ENCODE measurements at regions not wholly inside any gene's neighbourhood (a gene's known extent, or its start where the extent isn't known, plus 50 kb on each side); places are given as distances from the start of the nearest gene placed in this dataset.
"Not testable (repeated sequence)": the region's sequence is repeated elsewhere in the genome, so short reads cannot be mapped to it uniquely, and the experiment has no call there.

DNA sequence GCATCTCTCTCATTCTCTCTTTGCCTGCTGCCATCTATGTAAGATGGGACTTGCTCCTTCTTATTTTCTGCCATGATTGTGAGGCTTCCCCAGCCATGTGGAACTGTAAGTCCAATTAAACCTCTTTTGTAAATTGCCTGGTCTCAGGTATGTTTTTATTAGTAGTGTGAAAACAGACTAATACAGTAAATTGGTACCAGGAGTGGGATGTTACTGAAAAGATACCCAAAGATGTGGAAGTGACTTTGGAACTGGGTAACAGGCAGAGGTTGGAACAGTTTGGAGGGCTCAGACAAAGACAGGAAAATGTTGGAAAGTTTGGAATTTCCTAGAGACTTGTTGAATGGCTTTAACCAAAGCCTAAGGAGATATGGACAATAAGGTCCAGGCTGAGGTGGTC lies 503.1 kb upstream of the SOX9 start:
- not testable (repeated sequence) for TF ChIP-seq POLR2A (IDR thresholded peaks at IDR 0.05)
- TF ChIP-seq, protein P1, sequence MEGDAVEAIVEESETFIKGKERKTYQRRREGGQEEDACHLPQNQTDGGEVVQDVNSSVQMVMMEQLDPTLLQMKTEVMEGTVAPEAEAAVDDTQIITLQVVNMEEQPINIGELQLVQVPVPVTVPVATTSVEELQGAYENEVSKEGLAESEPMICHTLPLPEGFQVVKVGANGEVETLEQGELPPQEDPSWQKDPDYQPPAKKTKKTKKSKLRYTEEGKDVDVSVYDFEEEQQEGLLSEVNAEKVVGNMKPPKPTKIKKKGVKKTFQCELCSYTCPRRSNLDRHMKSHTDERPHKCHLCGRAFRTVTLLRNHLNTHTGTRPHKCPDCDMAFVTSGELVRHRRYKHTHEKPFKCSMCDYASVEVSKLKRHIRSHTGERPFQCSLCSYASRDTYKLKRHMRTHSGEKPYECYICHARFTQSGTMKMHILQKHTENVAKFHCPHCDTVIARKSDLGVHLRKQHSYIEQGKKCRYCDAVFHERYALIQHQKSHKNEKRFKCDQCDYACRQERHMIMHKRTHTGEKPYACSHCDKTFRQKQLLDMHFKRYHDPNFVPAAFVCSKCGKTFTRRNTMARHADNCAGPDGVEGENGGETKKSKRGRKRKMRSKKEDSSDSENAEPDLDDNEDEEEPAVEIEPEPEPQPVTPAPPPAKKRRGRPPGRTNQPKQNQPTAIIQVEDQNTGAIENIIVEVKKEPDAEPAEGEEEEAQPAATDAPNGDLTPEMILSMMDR (IDR thresholded peaks at IDR 0.05) = not testable (repeated sequence)
